GM12892 (cell line): ENCODE measurements at regions not wholly inside any gene's neighbourhood (a gene's known extent, or its start where the extent isn't known, plus 50 kb on each side); places are given as distances from the start of the nearest gene placed in this dataset.

Source experiments
- POLR2A ChIP-seq: IDR thresholded peaks from 2 replicates; pipeline ENCODE4 v1.6.1; 2011; ENCODE audit warnings: low read depth, low read length, control low read depth
- POLR2AphosphoS5 ChIP-seq: IDR thresholded peaks from 2 replicates; pipeline ENCODE4 v1.6.1; 2011; ENCODE audit warnings: low read depth, low read length, control low read depth

GRCh38 chr16:16890964-16891363 is 512.0 kb downstream of the NPIPA7 start:
- TF ChIP-seq POLR2A (no peak), POLR2AphosphoS5 (no peak)
